Activated B cell treated with CpG ODN at 0.5 μM for 24 hours (primary cell): ENCODE measurements at regions not wholly inside any gene's neighbourhood (a gene's known extent, or its start where the extent isn't known, plus 50 kb on each side); places are given as distances from the start of the nearest gene placed in this dataset.

Source experiments
- ATAC-seq: fragments of 200-7000 bp; cut with Tn5 transposase; one replicate; pipeline ENCODE4 v1.10.0; 2021; ENCODE audit warnings: low read depth, mild to moderate bottlenecking, moderate library complexity
- CTCF ChIA-PET: fragments of 350-600 bp; sonication (Branson Sonifier 250); formaldehyde crosslinking; loops from one replicate; lab custom pipeline; 2021; ENCODE audit warnings: antibody characterized with exemption; lab: Charles Lee
- POLR2A ChIA-PET: fragments of 350-600 bp; sonication (Branson Sonifier 250); formaldehyde crosslinking; loops from one replicate; lab custom pipeline; 2021; ENCODE audit warnings: antibody characterized with exemption; lab: Charles Lee
- DNase-seq: peaks from one replicate; pipeline ENCODE4 v3.0.0; 2022
- H3K27ac Mint-ChIP-seq: one replicate; pipeline ENCODE4 v1.8.0; 2020; ENCODE audit warnings: mixed read lengths
- H3K27me3 Mint-ChIP-seq: one replicate; pipeline ENCODE4 v1.8.0; 2021; ENCODE audit warnings: mixed read lengths
- H3K36me3 Mint-ChIP-seq: one replicate; pipeline ENCODE4 v1.8.0; 2021; ENCODE audit warnings: low read depth, mixed read lengths
- H3K4me1 Mint-ChIP-seq: one replicate; pipeline ENCODE4 v1.8.0; 2021; ENCODE audit warnings: mixed read lengths
- H3K4me3 Mint-ChIP-seq: one replicate; pipeline ENCODE4 v1.8.0; 2020; ENCODE audit warnings: mild to moderate bottlenecking, mixed read lengths
- H3K9me3 Mint-ChIP-seq: one replicate; pipeline ENCODE4 v1.8.0; 2020; ENCODE audit warnings: mixed read lengths
- CTCF ChIP-seq: fragments of 200-600 bp; IDR thresholded peaks from one replicate; pipeline ENCODE4 v1.8.0; 2022; ENCODE audit warnings: antibody characterized with exemption, mild to moderate bottlenecking
- intact Hi-C: fragments of 100-400 bp; cut with micrococcal nuclease; formaldehyde crosslinking; loops from one replicate; pipeline ENCODE4 v1.15.1; 2024

DNA sequence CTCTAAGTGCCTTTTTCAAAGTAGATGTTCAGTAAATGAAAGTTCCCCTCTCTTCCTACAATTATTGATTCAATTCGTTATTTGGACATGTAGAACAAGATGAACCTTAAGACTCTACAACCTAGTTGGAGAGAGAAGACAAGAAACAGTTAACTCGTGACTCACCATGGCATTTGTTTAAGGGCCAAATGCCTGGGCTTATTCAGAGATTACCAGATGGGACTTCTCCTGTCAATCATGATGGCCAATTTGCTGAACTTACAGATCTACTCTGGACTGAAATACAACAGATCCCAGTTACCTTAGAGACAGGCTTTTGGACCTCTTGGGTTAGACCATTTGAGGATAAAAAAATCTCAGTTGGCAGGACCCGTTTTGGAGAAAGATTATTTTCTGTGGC is 93.5 kb downstream of the C1orf94 start:
- DNase-seq (no peak), ATAC-seq (no peak)
- Mint-ChIP-seq H3K27me3 (peaks cover 3% of the 10 kb centered on the region), H3K9me3 (no peaks in the 10 kb centered on the region), H3K27ac (no peak overlapping the region), H3K36me3 (no peaks in the 10 kb centered on the region), H3K4me3 (no peak overlapping the region), H3K4me1 (no peaks in the 10 kb centered on the region)
- intact Hi-C loops, result no loop called here
- POLR2A ChIA-PET, result no interaction called here
- TF ChIP-seq CTCF, result no peak
- CTCF ChIA-PET, result no interaction called here

GRCh38 chr1:34272152-34272551 is 95.4 kb downstream of the C1orf94 start:
- no peak overlapping the region for H3K27ac Mint-ChIP-seq
- no peaks in the 10 kb centered on the region for H3K4me1 Mint-ChIP-seq
- ATAC-seq (no peak), DNase-seq (no peak)
- POLR2A ChIA-PET, result no interaction called here
- no peak overlapping the region for H3K4me3 Mint-ChIP-seq
- no peaks in the 10 kb centered on the region for H3K9me3 Mint-ChIP-seq
- CTCF ChIA-PET, result no interaction called here
- peaks cover 3% of the 10 kb centered on the region for H3K27me3 Mint-ChIP-seq
- intact Hi-C loops, result no loop called here
- TF ChIP-seq CTCF, result no peak
- H3K36me3 Mint-ChIP-seq, result no peaks in the 10 kb centered on the region

DNA sequence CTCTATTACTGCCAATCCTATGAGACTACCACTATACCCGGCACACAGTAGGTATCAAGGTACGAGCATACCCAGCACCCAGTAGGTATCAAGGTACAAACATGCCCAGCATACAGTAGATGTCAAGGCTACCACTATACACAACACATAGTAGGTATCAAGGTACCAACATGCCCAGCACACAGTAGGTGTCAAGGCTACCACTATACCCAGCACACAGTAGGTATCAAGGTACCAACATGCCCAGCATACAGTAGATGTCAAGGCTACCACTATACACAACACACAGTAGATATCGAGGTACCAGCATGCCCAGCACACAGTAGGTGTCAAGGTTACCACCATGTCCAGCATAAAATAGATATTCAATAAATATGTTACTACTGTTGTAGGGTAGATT is 98.4 kb downstream of the C1orf94 start:
- no peak for ATAC-seq
- H3K4me3 Mint-ChIP-seq, result no peak overlapping the region
- H3K27ac Mint-ChIP-seq, result no peak overlapping the region
- no peaks in the 10 kb centered on the region for H3K4me1 Mint-ChIP-seq
- H3K9me3 Mint-ChIP-seq, result no peaks in the 10 kb centered on the region
- H3K36me3 Mint-ChIP-seq, result no peaks in the 10 kb centered on the region
- ChIA-PET POLR2A (no interaction called here), CTCF (no interaction called here)
- DNase-seq, result no peak
- H3K27me3 Mint-ChIP-seq, result no peaks in the 10 kb centered on the region
- TF ChIP-seq CTCF, result no peak
- intact Hi-C loops, result no loop called here

DNA sequence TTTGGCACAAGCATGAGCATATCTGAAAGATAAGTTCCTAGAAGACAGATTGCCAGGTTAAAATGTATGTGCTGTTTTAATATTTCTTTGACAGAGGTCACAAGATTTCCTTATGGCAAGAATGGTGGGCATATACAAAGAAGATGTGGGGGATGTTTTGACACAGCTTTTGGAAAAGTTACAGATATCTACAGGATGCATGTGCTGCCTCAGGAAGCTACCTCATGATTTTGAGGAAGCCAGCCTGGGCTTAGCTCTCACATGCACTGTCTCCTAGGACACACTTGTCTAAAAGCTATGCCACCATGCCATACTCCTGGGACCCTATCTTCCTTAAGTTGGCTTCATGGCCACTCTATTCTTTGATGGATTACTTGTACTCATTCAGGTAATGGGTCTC is 99.9 kb downstream of the C1orf94 start:
- peaks cover 1% of the 10 kb centered on the region for H3K27me3 Mint-ChIP-seq
- ATAC-seq (no peak), DNase-seq (no peak)
- peaks cover 1% of the 10 kb centered on the region for H3K9me3 Mint-ChIP-seq
- CTCF ChIA-PET, result no interaction called here
- intact Hi-C loops, result no loop called here
- no peak overlapping the region for H3K27ac Mint-ChIP-seq
- TF ChIP-seq CTCF, result no peak
- no peak overlapping the region for H3K4me3 Mint-ChIP-seq
- POLR2A ChIA-PET, result no interaction called here
- no peaks in the 10 kb centered on the region for H3K36me3 Mint-ChIP-seq
- no peaks in the 10 kb centered on the region for H3K4me1 Mint-ChIP-seq

GRCh38 chr1:34277150-34277549 is 100.4 kb downstream of the C1orf94 start:
- POLR2A ChIA-PET, result no interaction called here
- Mint-ChIP-seq H3K27me3 (peaks cover 1% of the 10 kb centered on the region), H3K4me3 (no peak overlapping the region), H3K27ac (no peak overlapping the region), H3K9me3 (peaks cover 6% of the 10 kb centered on the region), H3K4me1 (no peaks in the 10 kb centered on the region), H3K36me3 (no peaks in the 10 kb centered on the region)
- CTCF ChIA-PET, result no interaction called here
- no peak for TF ChIP-seq CTCF
- ATAC-seq, result no peak
- intact Hi-C loops, result no loop called here
- no peak for DNase-seq
